CD4-positive, alpha-beta T cell treated with Interleukin-4 for 1 hour (primary cell): ENCODE measurements at regions not wholly inside any gene's neighbourhood (a gene's known extent, or its start where the extent isn't known, plus 50 kb on each side); places are given as distances from the start of the nearest gene placed in this dataset.

Source experiments
- DNase-seq, 2 donors: peaks; one replicate each; pipeline ENCODE4 v3.0.0-alpha.2; 2020 to 2022

- DNase-seq = no peak
Measured at GRCh38 chr1:199122085-199122484, 483.2 kb downstream of the PTPRC start.

- DNase-seq = no peak
Measured at GRCh38 chr1:199122532-199123311, 483.9 kb downstream of the PTPRC start.

GRCh38 chr1:199123615-199124014, 484.8 kb downstream of the PTPRC start:
- DNase-seq = no peak

- no peak for DNase-seq
Measured at GRCh38 chr1:199124351-199124750, 485.5 kb downstream of the PTPRC start.

- DNase-seq = no peak
Measured at GRCh38 chr1:199129247-199129646, 490.4 kb downstream of the PTPRC start.

- no peak for DNase-seq
Measured at GRCh38 chr1:199132006-199132405, 493.2 kb downstream of the PTPRC start.

- DNase-seq = no peak
Measured at GRCh38 chr1:199135901-199136300, 497.1 kb downstream of the PTPRC start.

GRCh38 chr1:199138061-199138460, 499.2 kb downstream of the PTPRC start:
- no peak for DNase-seq

GRCh38 chr1:199149591-199149990, 510.8 kb downstream of the PTPRC start:
- DNase-seq = no peak

GRCh38 chr1:199150756-199151155, 511.9 kb downstream of the PTPRC start:
- no peak for DNase-seq

GRCh38 chr1:199151634-199152425, 513.0 kb downstream of the PTPRC start:
- DNase-seq = no peak

- DNase-seq = no peak
Measured at GRCh38 chr1:199152676-199153075, 513.8 kb downstream of the PTPRC start.

- DNase-seq = no peak
Measured at GRCh38 chr1:199155166-199156019, 516.6 kb downstream of the PTPRC start.

- no peak for DNase-seq
Measured at GRCh38 chr1:199157494-199157893, 518.7 kb downstream of the PTPRC start.

- no peak for DNase-seq
Measured at GRCh38 chr1:199160521-199161318, 521.9 kb downstream of the PTPRC start.

- no peak for DNase-seq
Measured at GRCh38 chr1:199161319-199161680, 522.5 kb downstream of the PTPRC start.

GRCh38 chr1:199161766-199162303, 523.0 kb downstream of the PTPRC start:
- no peak for DNase-seq

- no peak for DNase-seq
Measured at GRCh38 chr1:199163267-199163666, 524.4 kb downstream of the PTPRC start.

- DNase-seq = no peak
Measured at GRCh38 chr1:199163670-199164069, 524.8 kb downstream of the PTPRC start.

- DNase-seq = no peak
Measured at GRCh38 chr1:199167460-199167859, 528.6 kb downstream of the PTPRC start.

- DNase-seq = peak in 1 of 2 donors; percentile 45
Measured at GRCh38 chr1:199168888-199169585, 530.2 kb downstream of the PTPRC start.

GRCh38 chr1:199170711-199171110, 531.9 kb downstream of the PTPRC start:
- DNase-seq = no peak
